ENCODE measurements at regions not wholly inside any gene's neighbourhood (a gene's known extent, or its start where the extent isn't known, plus 50 kb on each side); places are given as distances from the start of the nearest gene placed in this dataset.

GRCh38 chr4:4746444-4746843 lies 113.0 kb upstream of the MSX1 start:
- Histone ChIP-seq H3K79me2 (ENCODE audit: control insufficient read depth, low read length) (no peaks in the 10 kb centered on the region), H3K4me3 (ENCODE audit: low read length) (no peak overlapping the region), H3K9me2 (replicated peaks; ENCODE audit: control insufficient read depth, low read length) (no peaks in the 10 kb centered on the region), H3K27me3 (ENCODE audit: control insufficient read depth, low read length) (no peaks in the 10 kb centered on the region; the same call in 1 of the 2 replicates), H4K20me1 (ENCODE audit: control insufficient read depth, insufficient read depth, low read depth, low read length) (no peaks in the 10 kb centered on the region), H3F3A (ENCODE audit: control insufficient read depth, insufficient read depth) (no peaks in the 10 kb centered on the region), H3K4me1 (ENCODE audit: control insufficient read depth, low read length) (no peaks in the 10 kb centered on the region), H3K9me3 (ENCODE audit: control insufficient read depth, insufficient read depth, low read length) (no peaks in the 10 kb centered on the region), H3K27ac (ENCODE audit: low read depth, low read length) (no peak overlapping the region), H3K36me3 (ENCODE audit: control insufficient read depth, low read length) (no peaks in the 10 kb centered on the region), H3K4me2 (ENCODE audit: low read length) (no peak overlapping the region)
- TF ChIP-seq EZH2phosphoT487 (IDR thresholded peaks at IDR 0.05; ENCODE audit: borderline replicate concordance, low read length): no peak
- TF ChIP-seq, protein P1, sequence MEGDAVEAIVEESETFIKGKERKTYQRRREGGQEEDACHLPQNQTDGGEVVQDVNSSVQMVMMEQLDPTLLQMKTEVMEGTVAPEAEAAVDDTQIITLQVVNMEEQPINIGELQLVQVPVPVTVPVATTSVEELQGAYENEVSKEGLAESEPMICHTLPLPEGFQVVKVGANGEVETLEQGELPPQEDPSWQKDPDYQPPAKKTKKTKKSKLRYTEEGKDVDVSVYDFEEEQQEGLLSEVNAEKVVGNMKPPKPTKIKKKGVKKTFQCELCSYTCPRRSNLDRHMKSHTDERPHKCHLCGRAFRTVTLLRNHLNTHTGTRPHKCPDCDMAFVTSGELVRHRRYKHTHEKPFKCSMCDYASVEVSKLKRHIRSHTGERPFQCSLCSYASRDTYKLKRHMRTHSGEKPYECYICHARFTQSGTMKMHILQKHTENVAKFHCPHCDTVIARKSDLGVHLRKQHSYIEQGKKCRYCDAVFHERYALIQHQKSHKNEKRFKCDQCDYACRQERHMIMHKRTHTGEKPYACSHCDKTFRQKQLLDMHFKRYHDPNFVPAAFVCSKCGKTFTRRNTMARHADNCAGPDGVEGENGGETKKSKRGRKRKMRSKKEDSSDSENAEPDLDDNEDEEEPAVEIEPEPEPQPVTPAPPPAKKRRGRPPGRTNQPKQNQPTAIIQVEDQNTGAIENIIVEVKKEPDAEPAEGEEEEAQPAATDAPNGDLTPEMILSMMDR (IDR thresholded peaks at IDR 0.05; ENCODE audit: low read depth, low read length, poor library complexity, severe bottlenecking): no peak

DNA sequence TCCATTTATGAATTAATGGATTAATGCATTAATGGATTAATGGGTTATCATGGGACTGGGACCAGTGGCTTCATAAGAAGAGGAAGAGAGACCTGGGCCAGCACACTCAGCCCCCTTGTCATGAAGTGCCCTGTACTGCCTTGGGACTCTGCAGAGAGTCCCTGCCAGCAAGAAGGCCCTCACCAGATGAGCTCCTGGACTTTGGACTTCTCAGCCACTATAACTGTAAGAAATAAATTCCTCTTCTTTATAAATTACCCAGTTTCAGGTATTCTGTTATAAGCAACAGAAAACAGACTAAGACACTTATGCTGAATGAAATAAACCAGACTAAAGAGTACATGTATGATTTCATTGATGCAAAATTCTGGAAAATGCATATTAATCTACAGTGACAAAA lies 119.4 kb upstream of the MSX1 start:
- no peaks in the 10 kb centered on the region for H3F3A ChIP-seq (ENCODE audit: control insufficient read depth, insufficient read depth)
- H3K79me2 ChIP-seq (ENCODE audit: control insufficient read depth, low read length): no peaks in the 10 kb centered on the region
- no peaks in the 10 kb centered on the region for H3K27me3 ChIP-seq (ENCODE audit: control insufficient read depth, low read length)
- H3K36me3 ChIP-seq (ENCODE audit: control insufficient read depth, low read length): no peaks in the 10 kb centered on the region
- no peaks in the 10 kb centered on the region for H3K9me2 ChIP-seq (replicated peaks; ENCODE audit: control insufficient read depth, low read length)
- no peaks in the 10 kb centered on the region for H4K20me1 ChIP-seq (ENCODE audit: control insufficient read depth, insufficient read depth, low read depth, low read length)
- H3K27ac ChIP-seq (ENCODE audit: low read depth, low read length): no peak overlapping the region
- no peaks in the 10 kb centered on the region for H3K9me3 ChIP-seq (ENCODE audit: control insufficient read depth, insufficient read depth, low read length)
- no peak overlapping the region for H3K4me3 ChIP-seq (ENCODE audit: low read length)
- no peak overlapping the region for H3K4me2 ChIP-seq (ENCODE audit: low read length)
- no peaks in the 10 kb centered on the region for H3K4me1 ChIP-seq (ENCODE audit: control insufficient read depth, low read length)
- no peak for TF ChIP-seq EZH2phosphoT487 (IDR thresholded peaks at IDR 0.05; ENCODE audit: borderline replicate concordance, low read length)
- TF ChIP-seq, protein P1 (IDR thresholded peaks at IDR 0.05; ENCODE audit: low read depth, low read length, poor library complexity, severe bottlenecking): no peak

DNA sequence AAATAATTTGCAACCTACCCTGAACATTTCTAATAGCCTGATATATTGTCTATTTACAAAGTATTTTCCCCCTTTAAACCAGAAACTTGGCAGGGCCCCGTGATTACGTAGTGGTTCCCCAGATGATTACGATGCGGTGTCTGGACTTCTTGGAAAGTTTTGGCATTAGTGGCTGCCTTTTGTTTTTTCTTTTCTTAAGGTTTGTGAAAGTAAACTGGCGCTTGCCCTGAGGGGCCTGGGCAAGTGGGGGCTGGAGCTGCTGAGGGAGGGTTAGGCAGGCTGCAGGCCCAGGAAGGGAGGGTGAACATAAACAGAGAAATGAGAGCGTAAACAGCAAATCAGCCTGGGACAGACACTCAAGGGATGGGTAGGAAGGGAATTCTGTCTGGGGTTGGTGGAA lies 123.6 kb upstream of the MSX1 start:
- Histone ChIP-seq H3K4me1 (ENCODE audit: control insufficient read depth, low read length) (no peaks in the 10 kb centered on the region), H3K4me3 (ENCODE audit: low read length) (no peak overlapping the region), H3K9me3 (ENCODE audit: control insufficient read depth, insufficient read depth, low read length) (no peaks in the 10 kb centered on the region; the same call in 1 of the 2 replicates), H3K27ac (ENCODE audit: low read depth, low read length) (no peak overlapping the region), H3K9me2 (replicated peaks; ENCODE audit: control insufficient read depth, low read length) (no peaks in the 10 kb centered on the region), H3K27me3 (ENCODE audit: control insufficient read depth, low read length) (no peaks in the 10 kb centered on the region), H3K4me2 (ENCODE audit: low read length) (no peak overlapping the region), H3K36me3 (ENCODE audit: control insufficient read depth, low read length) (no peaks in the 10 kb centered on the region), H3K79me2 (ENCODE audit: control insufficient read depth, low read length) (no peaks in the 10 kb centered on the region), H4K20me1 (ENCODE audit: control insufficient read depth, insufficient read depth, low read depth, low read length) (no peaks in the 10 kb centered on the region), H3F3A (ENCODE audit: control insufficient read depth, insufficient read depth) (no peaks in the 10 kb centered on the region)
- TF ChIP-seq, protein P1 (IDR thresholded peaks at IDR 0.05; ENCODE audit: low read depth, low read length, poor library complexity, severe bottlenecking): no peak
- TF ChIP-seq EZH2phosphoT487 (IDR thresholded peaks at IDR 0.05; ENCODE audit: borderline replicate concordance, low read length): no peak
